GM23248 (cell line): ENCODE measurements at regions not wholly inside any gene's neighbourhood (a gene's known extent, or its start where the extent isn't known, plus 50 kb on each side); places are given as distances from the start of the nearest gene placed in this dataset.

Experiments
- DNase-seq: peaks from one replicate; pipeline ENCODE4 v3.0.0-alpha.2; 2015
- H2AFZ ChIP-seq: fragments of 200-600 bp; sonication (generic); 2 replicates; pipeline ENCODE4 v1.6.1; 2016; ENCODE audit warnings: antibody characterized with exemption
- H3F3A ChIP-seq: fragments of 200-600 bp; sonication (generic); 2 replicates; pipeline ENCODE4 v1.6.1; 2016; ENCODE audit warnings: mild to moderate bottlenecking, antibody characterized with exemption, mixed run types; ENCODE audit not compliant: insufficient read depth
- H3K27ac ChIP-seq: fragments of 200-600 bp; sonication (generic); 2 replicates; pipeline ENCODE4 v1.5.1; 2016; ENCODE audit warnings: mild to moderate bottlenecking
- H3K27me3 ChIP-seq: fragments of 200-600 bp; sonication (generic); replicated peaks from 2 replicates; pipeline ENCODE4 v1.6.1; 2016; ENCODE audit warnings: mild to moderate bottlenecking; ENCODE audit not compliant: insufficient read depth
- H3K36me3 ChIP-seq: fragments of 200-600 bp; sonication (generic); 2 replicates; pipeline ENCODE4 v1.6.1; 2016; ENCODE audit warnings: low read depth, mild to moderate bottlenecking
- H3K4me1 ChIP-seq: fragments of 200-600 bp; sonication (generic); 2 replicates; pipeline ENCODE4 v1.6.1; 2016; ENCODE audit warnings: mild to moderate bottlenecking; ENCODE audit not compliant: insufficient read depth
- H3K4me2 ChIP-seq: fragments of 200-600 bp; sonication (generic); one replicate; pipeline ENCODE4 v1.6.1; 2016; ENCODE audit warnings: mild to moderate bottlenecking; ENCODE audit not compliant: unreplicated experiment
- H3K4me3 ChIP-seq: fragments of 200-600 bp; sonication (generic); 2 replicates; pipeline ENCODE4 v1.5.1; 2016; ENCODE audit warnings: mild to moderate bottlenecking
- H3K79me2 ChIP-seq: fragments of 200-600 bp; sonication (generic); 2 replicates; pipeline ENCODE4 v1.6.1; 2016; ENCODE audit warnings: mild to moderate bottlenecking; ENCODE audit not compliant: insufficient read depth
- H3K9ac ChIP-seq: fragments of 200-600 bp; sonication (generic); 2 replicates; pipeline ENCODE4 v1.6.1; 2016; ENCODE audit warnings: mild to moderate bottlenecking
- H3K9me2 ChIP-seq: fragments of 200-600 bp; sonication (generic); 2 replicates; pipeline ENCODE4 v1.6.1; 2016; ENCODE audit warnings: mixed run types, mild to moderate bottlenecking, moderate library complexity; ENCODE audit not compliant: insufficient read depth
- H3K9me3 ChIP-seq: fragments of 200-600 bp; sonication (generic); one replicate; pipeline ENCODE4 v1.6.1; 2017; ENCODE audit warnings: low read depth
- H4K20me1 ChIP-seq: fragments of 200-600 bp; sonication (generic); 2 replicates; pipeline ENCODE4 v1.6.0; 2016; ENCODE audit not compliant: insufficient read depth
- EZH2 ChIP-seq: fragments of 200-600 bp; sonication (generic); IDR thresholded peaks from 2 replicates; pipeline ENCODE4 v1.6.1; 2018; ENCODE audit warnings: antibody characterized with exemption, mild to moderate bottlenecking; ENCODE audit not compliant: insufficient read depth, poor library complexity, severe bottlenecking
- EZH2phosphoT487 ChIP-seq: fragments of 200-600 bp; sonication (generic); IDR thresholded peaks from 2 replicates; pipeline ENCODE4 v1.6.1; 2018; ENCODE audit warnings: antibody characterized with exemption, moderate library complexity, mild to moderate bottlenecking, low read depth; ENCODE audit not compliant: insufficient read depth
- WGBS, 2 experiments: methylation state at CpG; one replicate each; pipeline ENCODE4 v1.1.6; 2015 to 2017; ENCODE audit warnings: low lambda C conversion rate in 2 of 2, low coverage in 1 of 2; ENCODE audit errors: missing lambda C conversion rate in 2 of 2; 5-methylcytosine and 5-hydroxymethylcytosine counted together
- in situ Hi-C: fragments of 300-500 bp; cut with MboI; formaldehyde crosslinking; loops from 2 replicates; pipeline ENCODE4 v1.15.0; 2020

GRCh38 chr9:27870404-27870803, 297.1 kb upstream of the C9orf72 start:
- H3K9ac ChIP-seq, result no peak overlapping the region
- 44 to 52% methylated on average over 5 of the region's 5 CpGs for whole genome bisulfite sequencing, 2 experiments
- in situ Hi-C loops, result no loop called here

DNA sequence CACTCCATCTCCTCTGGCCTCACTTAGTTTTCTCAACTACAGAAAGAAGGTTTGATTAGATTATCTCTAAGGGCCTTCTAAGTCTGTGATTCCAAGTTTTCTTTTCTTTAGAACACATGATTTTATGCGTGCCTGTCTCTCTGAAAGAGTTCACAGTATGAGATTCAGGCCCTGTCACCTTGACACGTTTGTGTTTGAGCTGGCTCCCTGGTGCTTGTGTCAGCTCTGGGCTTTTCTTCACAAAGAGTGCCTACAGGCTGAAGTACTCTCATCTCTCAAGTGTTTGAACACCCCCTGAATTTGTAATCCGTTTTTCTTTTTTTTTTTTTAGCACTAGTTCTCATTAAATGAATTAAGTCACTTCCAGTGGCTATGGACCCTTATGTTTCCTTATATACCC, 306.9 kb upstream of the C9orf72 start:
- Histone ChIP-seq H3K4me2 (no peak overlapping the region), H4K20me1 (no peaks in the 10 kb centered on the region), H2AFZ (no peak overlapping the region), H3K27ac (no peak overlapping the region), H3K27me3 (no peaks in the 10 kb centered on the region), H3K9me3 (no peaks in the 10 kb centered on the region), H3F3A (no peaks in the 10 kb centered on the region), H3K79me2 (no peaks in the 10 kb centered on the region), H3K4me3 (no peak overlapping the region), H3K4me1 (no peaks in the 10 kb centered on the region), H3K9me2 (no peaks in the 10 kb centered on the region), H3K9ac (no peak overlapping the region), H3K36me3 (no peaks in the 10 kb centered on the region)
- no peak for DNase-seq
- no peak for TF ChIP-seq EZH2phosphoT487
- TF ChIP-seq EZH2, result no peak
- in situ Hi-C loops, result no loop called here
- 9 to 10% methylated on average over 3 of the region's 3 CpGs for WGBS, 2 experiments

More at GRCh38 chr9:27870404-27870803, 297.1 kb upstream of the C9orf72 start:
- H3K9me2 ChIP-seq, result no peaks in the 10 kb centered on the region
- no peak for DNase-seq
- TF ChIP-seq EZH2phosphoT487 (no peak), EZH2 (no peak)
- H3K27ac ChIP-seq, result no peak overlapping the region
- H3K9me3 ChIP-seq, result no peaks in the 10 kb centered on the region
- H3F3A ChIP-seq, result no peaks in the 10 kb centered on the region
- no peaks in the 10 kb centered on the region for H3K36me3 ChIP-seq
- H4K20me1 ChIP-seq, result no peaks in the 10 kb centered on the region
- H3K4me2 ChIP-seq, result no peak overlapping the region
- no peak overlapping the region for H3K4me3 ChIP-seq
- H3K27me3 ChIP-seq, result no peaks in the 10 kb centered on the region
- H3K79me2 ChIP-seq, result no peaks in the 10 kb centered on the region
- H3K4me1 ChIP-seq, result no peaks in the 10 kb centered on the region
- no peak overlapping the region for H2AFZ ChIP-seq

DNA sequence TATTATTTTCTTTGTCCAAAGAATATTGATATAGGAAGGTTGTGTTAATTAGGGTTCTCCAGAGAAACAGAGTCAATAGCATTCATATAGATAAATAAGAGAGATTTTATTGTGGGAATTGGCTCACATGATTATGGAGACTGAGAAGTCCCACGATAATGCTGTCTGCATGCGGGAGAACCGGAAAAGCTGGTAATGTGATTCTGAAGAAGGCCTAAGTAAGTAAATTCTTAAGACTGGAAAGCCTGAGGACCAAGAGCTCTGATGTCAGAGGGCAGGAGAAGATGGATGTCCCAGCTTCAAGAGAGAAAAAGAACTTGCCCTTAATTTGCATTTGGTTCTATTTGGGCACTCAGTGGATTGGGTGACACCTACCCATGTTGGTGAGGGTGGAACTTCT, 307.4 kb upstream of the C9orf72 start:
- Histone ChIP-seq H2AFZ (no peak overlapping the region), H3K27ac (no peak overlapping the region), H3K36me3 (no peaks in the 10 kb centered on the region), H4K20me1 (no peaks in the 10 kb centered on the region), H3K9me2 (no peaks in the 10 kb centered on the region), H3F3A (no peaks in the 10 kb centered on the region), H3K4me3 (no peak overlapping the region), H3K27me3 (no peaks in the 10 kb centered on the region), H3K4me2 (no peak overlapping the region), H3K9me3 (no peaks in the 10 kb centered on the region), H3K4me1 (no peaks in the 10 kb centered on the region), H3K79me2 (no peaks in the 10 kb centered on the region), H3K9ac (no peak overlapping the region)
- in situ Hi-C loops, result no loop called here
- no peak for DNase-seq
- WGBS, 2 experiments, result 30 to 32% methylated on average over 3 of the region's 3 CpGs
- TF ChIP-seq EZH2, result no peak
- TF ChIP-seq EZH2phosphoT487, result no peak

DNA sequence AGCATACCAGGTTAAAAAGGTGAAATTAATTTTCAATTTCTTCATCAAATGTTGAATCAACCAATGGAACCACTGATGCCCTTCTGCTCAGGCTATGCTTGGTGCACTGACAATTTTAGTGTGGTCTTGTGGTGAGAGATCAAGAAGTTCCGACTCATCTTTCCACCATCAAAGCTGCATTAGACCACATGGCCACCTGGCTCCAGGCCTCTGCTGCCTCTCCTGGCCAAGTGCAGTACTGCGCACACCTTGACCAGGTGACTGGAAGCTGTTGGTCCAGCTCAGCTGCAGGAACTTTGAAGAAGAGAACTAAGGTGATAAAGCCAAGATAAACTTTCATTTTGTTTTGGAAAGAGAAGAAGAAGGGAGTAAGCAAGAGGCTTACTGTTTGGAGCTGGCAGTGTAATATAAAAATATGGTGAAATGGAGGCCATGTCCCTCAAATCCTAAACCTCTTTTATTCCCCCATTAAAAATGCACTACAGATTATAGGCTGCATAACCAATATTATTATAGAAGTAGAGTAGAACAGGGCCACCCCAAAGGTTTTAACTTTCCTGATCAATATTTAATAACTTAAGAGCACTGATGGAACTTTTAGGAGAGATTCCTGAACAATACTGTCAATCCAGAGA, 315.5 kb upstream of the C9orf72 start:
- Histone ChIP-seq H3K9ac (no peak overlapping the region), H3K4me3 (no peak overlapping the region), H4K20me1 (no peaks in the 10 kb centered on the region), H2AFZ (no peak overlapping the region), H3F3A (no peaks in the 10 kb centered on the region), H3K9me3 (no peaks in the 10 kb centered on the region), H3K36me3 (no peaks in the 10 kb centered on the region), H3K4me2 (no peak overlapping the region), H3K27ac (no peak overlapping the region), H3K9me2 (no peaks in the 10 kb centered on the region), H3K27me3 (no peaks in the 10 kb centered on the region), H3K79me2 (no peaks in the 10 kb centered on the region), H3K4me1 (no peaks in the 10 kb centered on the region)
- no peak for TF ChIP-seq EZH2phosphoT487
- WGBS, 2 experiments, result 82 to 85% methylated on average over 2 of the region's 2 CpGs
- DNase-seq, result peak; percentile 6
- in situ Hi-C loops, result no loop called here

GRCh38 chr9:27924502-27924901, 351.2 kb upstream of the C9orf72 start:
- Histone ChIP-seq H3K79me2 (no peaks in the 10 kb centered on the region), H3F3A (no peaks in the 10 kb centered on the region), H2AFZ (no peak overlapping the region), H3K9me2 (no peaks in the 10 kb centered on the region), H3K9me3 (no peaks in the 10 kb centered on the region), H3K36me3 (no peaks in the 10 kb centered on the region), H3K9ac (no peak overlapping the region), H3K27ac (no peak overlapping the region), H4K20me1 (no peaks in the 10 kb centered on the region), H3K4me3 (no peak overlapping the region), H3K4me1 (no peaks in the 10 kb centered on the region), H3K4me2 (no peak overlapping the region), H3K27me3 (no peaks in the 10 kb centered on the region)
- in situ Hi-C loops, result no loop called here
- TF ChIP-seq EZH2 (no peak), EZH2phosphoT487 (no peak)
- DNase-seq, result no peak
- 3 to 8% methylated on average over 1 of the region's 1 CpG for WGBS, 2 experiments
